ENCODE measurements at regions not wholly inside any gene's neighbourhood (a gene's known extent, or its start where the extent isn't known, plus 50 kb on each side); places are given as distances from the start of the nearest gene placed in this dataset.

GRCh38 chr2:118240276-118240675 is 152.0 kb downstream of the INSIG2 start:
- intact Hi-C loops (cut with micrococcal nuclease; ENCODE audit: unreplicated experiment): no loop called here
- POLR2A ChIA-PET (ENCODE audit: low non-redundant PET): no interaction called here
- Histone ChIP-seq H3K27me3 (replicated peaks; ENCODE audit: insufficient read depth, low read depth, low read length, poor library complexity) (peaks cover 9% of the 10 kb centered on the region), H3K4me3 (ENCODE audit: low read depth, low read length, poor library complexity, severe bottlenecking) (no peak overlapping the region), H3K36me3 (ENCODE audit: insufficient read depth, low read length, poor library complexity, severe bottlenecking) (no peaks in the 10 kb centered on the region), H3K4me1 (ENCODE audit: insufficient read depth, low read length, poor library complexity, severe bottlenecking) (no peaks in the 10 kb centered on the region), H3K27ac (ENCODE audit: low read depth, low read length, poor library complexity, severe bottlenecking) (no peak overlapping the region), H3K9me3 (ENCODE audit: low read depth, low read length, poor library complexity, severe bottlenecking) (no peaks in the 10 kb centered on the region)
- no peak for TF ChIP-seq CTCF (conservative IDR thresholded peaks at IDR 0.05; ENCODE audit: low read depth, low read length)
- TF ChIP-seq EZH2 (IDR thresholded peaks at IDR 0.05; ENCODE audit: borderline replicate concordance, low read depth, low read length, poor library complexity, severe bottlenecking): no peak
- BruUV-seq (replicated peaks): no TSS peak
- CTCF ChIA-PET: no interaction called here
- no peak for DNase-seq (ENCODE audit: low spot score)

GRCh38 chr2:118239284-118239683 is 151.0 kb downstream of the INSIG2 start:
- Histone ChIP-seq H3K27ac (ENCODE audit: low read depth, low read length, poor library complexity, severe bottlenecking) (no peak overlapping the region), H3K27me3 (replicated peaks; ENCODE audit: insufficient read depth, low read depth, low read length, poor library complexity) (peaks cover 9% of the 10 kb centered on the region), H3K4me1 (ENCODE audit: insufficient read depth, low read length, poor library complexity, severe bottlenecking) (no peaks in the 10 kb centered on the region), H3K4me3 (ENCODE audit: low read depth, low read length, poor library complexity, severe bottlenecking) (no peak overlapping the region), H3K36me3 (ENCODE audit: insufficient read depth, low read length, poor library complexity, severe bottlenecking) (no peaks in the 10 kb centered on the region), H3K9me3 (ENCODE audit: low read depth, low read length, poor library complexity, severe bottlenecking) (no peaks in the 10 kb centered on the region)
- TF ChIP-seq CTCF (conservative IDR thresholded peaks at IDR 0.05; ENCODE audit: low read depth, low read length) (no peak), EZH2 (IDR thresholded peaks at IDR 0.05; ENCODE audit: borderline replicate concordance, low read depth, low read length, poor library complexity, severe bottlenecking) (no peak)
- ChIA-PET POLR2A (ENCODE audit: low non-redundant PET) (no interaction called here), CTCF (no interaction called here)
- no peak for DNase-seq (ENCODE audit: low spot score)
- no TSS peak for BruUV-seq (replicated peaks)
- intact Hi-C loops (cut with micrococcal nuclease; ENCODE audit: unreplicated experiment): no loop called here

GRCh38 chr2:118237451-118237850 is 149.2 kb downstream of the INSIG2 start:
- H3K27ac ChIP-seq (ENCODE audit: low read depth, low read length, poor library complexity, severe bottlenecking): no peak overlapping the region
- CTCF ChIA-PET: no interaction called here

More at GRCh38 chr2:118237451-118237850, 149.2 kb downstream of the INSIG2 start:
- POLR2A ChIA-PET (ENCODE audit: low non-redundant PET): no interaction called here
- no TSS peak for BruUV-seq (replicated peaks)
- intact Hi-C loops (cut with micrococcal nuclease; ENCODE audit: unreplicated experiment): no loop called here
- Histone ChIP-seq H3K4me1 (ENCODE audit: insufficient read depth, low read length, poor library complexity, severe bottlenecking) (peaks cover 6% of the 10 kb centered on the region), H3K9me3 (ENCODE audit: low read depth, low read length, poor library complexity, severe bottlenecking) (no peaks in the 10 kb centered on the region), H3K36me3 (ENCODE audit: insufficient read depth, low read length, poor library complexity, severe bottlenecking) (no peaks in the 10 kb centered on the region), H3K27me3 (replicated peaks; ENCODE audit: insufficient read depth, low read depth, low read length, poor library complexity) (no peaks in the 10 kb centered on the region), H3K4me3 (ENCODE audit: low read depth, low read length, poor library complexity, severe bottlenecking) (no peak overlapping the region)
- TF ChIP-seq EZH2 (IDR thresholded peaks at IDR 0.05; ENCODE audit: borderline replicate concordance, low read depth, low read length, poor library complexity, severe bottlenecking): no peak
- TF ChIP-seq CTCF (conservative IDR thresholded peaks at IDR 0.05; ENCODE audit: low read depth, low read length): 0 out of 2 replicates have a peak, but pooled peaks have one; percentile 15
- no peak for DNase-seq (ENCODE audit: low spot score)

All from A673 (cell line).